ENCODE measurements at regions not wholly inside any gene's neighbourhood (a gene's known extent, or its start where the extent isn't known, plus 50 kb on each side); places are given as distances from the start of the nearest gene placed in this dataset.

GRCh38 chr6:44042989-44043478 is 84.2 kb downstream of the MRPL14 start:
- Histone ChIP-seq H3K27ac (ENCODE audit: low read depth in 1 of 2, low read length in 2 of 2) (no peak overlapping the region), H3K36me3 (replicated peaks in 1 of 2; ENCODE audit: control insufficient read depth in 1 of 2, insufficient read depth in 2 of 2, low read length in 2 of 2) (no peaks in the 10 kb centered on the region), H4K20me1 (ENCODE audit: insufficient read depth, low read length) (no peaks in the 10 kb centered on the region), H3K79me2 (ENCODE audit: insufficient read depth, low read length) (no peaks in the 10 kb centered on the region), H2AFZ (ENCODE audit: insufficient read depth, low read depth, low read length, poor library complexity, severe bottlenecking) (no peak overlapping the region), H3K9me3 (replicated peaks in 1 of 2; ENCODE audit: control insufficient read depth in 1 of 2, insufficient read depth in 1 of 2, low read length in 2 of 2) (no peaks in the 10 kb centered on the region), H3K4me3 (replicated peaks in 1 of 3; ENCODE audit: low read depth in 2 of 3, low read length in 3 of 3) (no peak overlapping the region), H3K4me2 (replicated peaks; ENCODE audit: extremely low read depth, low read length, poor library complexity, severe bottlenecking) (no peak overlapping the region), H3K9ac (ENCODE audit: insufficient read depth, low read length, poor library complexity, severe bottlenecking) (no peak overlapping the region), H3K4me1 (ENCODE audit: control insufficient read depth in 1 of 2, insufficient read depth in 2 of 2, low read length in 2 of 2) (peaks cover 8 to 19% of the 10 kb centered on the region in 2 donors), H3K27me3 (ENCODE audit: control insufficient read depth in 2 of 2, insufficient read depth in 2 of 2, low read length in 2 of 2) (no peaks in the 10 kb centered on the region)
- TF ChIP-seq, protein P1, sequence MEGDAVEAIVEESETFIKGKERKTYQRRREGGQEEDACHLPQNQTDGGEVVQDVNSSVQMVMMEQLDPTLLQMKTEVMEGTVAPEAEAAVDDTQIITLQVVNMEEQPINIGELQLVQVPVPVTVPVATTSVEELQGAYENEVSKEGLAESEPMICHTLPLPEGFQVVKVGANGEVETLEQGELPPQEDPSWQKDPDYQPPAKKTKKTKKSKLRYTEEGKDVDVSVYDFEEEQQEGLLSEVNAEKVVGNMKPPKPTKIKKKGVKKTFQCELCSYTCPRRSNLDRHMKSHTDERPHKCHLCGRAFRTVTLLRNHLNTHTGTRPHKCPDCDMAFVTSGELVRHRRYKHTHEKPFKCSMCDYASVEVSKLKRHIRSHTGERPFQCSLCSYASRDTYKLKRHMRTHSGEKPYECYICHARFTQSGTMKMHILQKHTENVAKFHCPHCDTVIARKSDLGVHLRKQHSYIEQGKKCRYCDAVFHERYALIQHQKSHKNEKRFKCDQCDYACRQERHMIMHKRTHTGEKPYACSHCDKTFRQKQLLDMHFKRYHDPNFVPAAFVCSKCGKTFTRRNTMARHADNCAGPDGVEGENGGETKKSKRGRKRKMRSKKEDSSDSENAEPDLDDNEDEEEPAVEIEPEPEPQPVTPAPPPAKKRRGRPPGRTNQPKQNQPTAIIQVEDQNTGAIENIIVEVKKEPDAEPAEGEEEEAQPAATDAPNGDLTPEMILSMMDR (IDR thresholded peaks at IDR 0.05), result no peak
- Mint-ChIP-seq H3K4me1 (peaks cover 19% of the 10 kb centered on the region), H3K9me3 (no peaks in the 10 kb centered on the region), H3K27me3 (ENCODE audit: low read depth in 3 of 3) (peaks cover 3 to 12% (median 3%) of the 10 kb centered on the region in 3 donors), H3K27ac (peak overlapping the region in 1 of 7 donors; percentile 54), H3K36me3 (peaks cover 0 to 4% of the 10 kb centered on the region in 2 donors), H3K4me3 (no peak overlapping the region)
- peak in 2 of 3 donors; percentile 26 to 30 for DNase-seq
- no CpG with 5 or more reads among the region's 1 CpG for WGBS (ENCODE audit: insufficient coverage)
- intact Hi-C loops (cut with micrococcal nuclease), result no loop called here

GRCh38 chr6:44042261-44042988 is 84.8 kb downstream of the MRPL14 start:
- WGBS (ENCODE audit: insufficient coverage), result 83% methylated on average over 2 of the region's 4 CpGs
- no peak for DNase-seq
- Histone ChIP-seq H4K20me1 (ENCODE audit: insufficient read depth, low read length) (no peaks in the 10 kb centered on the region), H3K4me3 (replicated peaks in 1 of 3; ENCODE audit: low read depth in 2 of 3, low read length in 3 of 3) (no peak overlapping the region), H2AFZ (ENCODE audit: insufficient read depth, low read depth, low read length, poor library complexity, severe bottlenecking) (no peak overlapping the region), H3K9ac (ENCODE audit: insufficient read depth, low read length, poor library complexity, severe bottlenecking) (no peak overlapping the region), H3K4me2 (replicated peaks; ENCODE audit: extremely low read depth, low read length, poor library complexity, severe bottlenecking) (no peak overlapping the region), H3K4me1 (ENCODE audit: control insufficient read depth in 1 of 2, insufficient read depth in 2 of 2, low read length in 2 of 2) (peaks cover 11 to 25% of the 10 kb centered on the region in 2 donors), H3K9me3 (replicated peaks in 1 of 2; ENCODE audit: control insufficient read depth in 1 of 2, insufficient read depth in 1 of 2, low read length in 2 of 2) (no peaks in the 10 kb centered on the region), H3K27me3 (ENCODE audit: control insufficient read depth in 2 of 2, insufficient read depth in 2 of 2, low read length in 2 of 2) (no peaks in the 10 kb centered on the region), H3K27ac (ENCODE audit: low read depth in 1 of 2, low read length in 2 of 2) (no peak overlapping the region), H3K79me2 (ENCODE audit: insufficient read depth, low read length) (no peaks in the 10 kb centered on the region), H3K36me3 (replicated peaks in 1 of 2; ENCODE audit: control insufficient read depth in 1 of 2, insufficient read depth in 2 of 2, low read length in 2 of 2) (no peaks in the 10 kb centered on the region)
- intact Hi-C loops (cut with micrococcal nuclease), result no loop called here
- Mint-ChIP-seq H3K4me1 (peaks cover 25% of the 10 kb centered on the region), H3K4me3 (no peak overlapping the region), H3K9me3 (no peaks in the 10 kb centered on the region), H3K36me3 (peaks cover 0 to 4% of the 10 kb centered on the region in 2 donors), H3K27ac (peak overlapping the region in 3 of 7 donors; percentile 10 to 54 (median 23)), H3K27me3 (ENCODE audit: low read depth in 3 of 3) (peaks cover 3 to 13% (median 3%) of the 10 kb centered on the region in 3 donors)
- TF ChIP-seq, protein P1 (IDR thresholded peaks at IDR 0.05), result no peak

Measured in CD14-positive monocyte (primary cell).